GM20431 (cell line): ENCODE measurements at regions not wholly inside any gene's neighbourhood (a gene's known extent, or its start where the extent isn't known, plus 50 kb on each side); places are given as distances from the start of the nearest gene placed in this dataset.
"Not testable (repeated sequence)": the region's sequence is repeated elsewhere in the genome, so short reads cannot be mapped to it uniquely, and the experiment has no call there.

Source experiments
- in situ Hi-C: fragments of 300-500 bp; cut with MseI, MboI; formaldehyde crosslinking; loops from one replicate; pipeline ENCODE4 v1.15.0; 2020; ENCODE audit warnings: low sequenced_read_pairs; ENCODE audit not compliant: unreplicated experiment

DNA sequence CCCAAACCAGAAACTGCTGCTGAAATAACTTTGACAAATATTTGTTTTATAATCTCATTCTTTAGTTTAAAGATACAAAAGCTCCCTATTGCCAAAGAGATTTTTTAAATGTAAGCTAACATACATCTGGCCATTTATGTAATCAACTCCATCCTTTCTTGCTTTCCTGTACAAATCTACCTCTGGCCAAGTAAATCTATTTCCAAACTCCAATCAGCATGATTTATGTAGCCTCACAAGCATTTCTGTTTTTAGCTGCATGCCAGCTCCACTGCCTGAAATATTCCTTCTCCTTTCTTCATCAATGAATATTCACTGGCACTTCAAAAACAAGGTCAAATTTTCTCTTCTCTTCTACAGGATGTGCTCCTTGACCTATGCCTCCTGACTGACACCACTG lies 80.0 kb downstream of the SHOX2 start:
- in situ Hi-C loops = no loop called here

DNA sequence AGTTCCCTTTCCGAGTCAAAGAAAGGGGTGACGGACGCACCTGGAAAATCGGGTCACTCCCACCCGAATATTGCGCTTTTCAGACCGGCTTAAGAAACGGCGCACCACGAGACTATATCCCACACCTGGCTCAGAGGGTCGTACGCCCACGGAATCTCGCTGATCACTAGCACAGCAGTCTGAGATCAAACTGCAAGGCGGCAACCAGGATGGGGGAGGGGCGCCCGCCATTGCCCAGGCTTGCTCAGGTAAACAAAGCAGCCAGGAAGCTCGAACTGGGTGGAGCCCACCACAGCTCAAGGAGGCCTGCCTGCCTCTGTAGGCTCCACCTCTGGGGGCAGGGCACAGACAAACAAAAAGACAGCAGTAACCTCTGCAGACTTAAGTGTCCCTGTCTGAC lies 86.3 kb downstream of the SHOX2 start:
- in situ Hi-C loops = not testable (repeated sequence)

DNA sequence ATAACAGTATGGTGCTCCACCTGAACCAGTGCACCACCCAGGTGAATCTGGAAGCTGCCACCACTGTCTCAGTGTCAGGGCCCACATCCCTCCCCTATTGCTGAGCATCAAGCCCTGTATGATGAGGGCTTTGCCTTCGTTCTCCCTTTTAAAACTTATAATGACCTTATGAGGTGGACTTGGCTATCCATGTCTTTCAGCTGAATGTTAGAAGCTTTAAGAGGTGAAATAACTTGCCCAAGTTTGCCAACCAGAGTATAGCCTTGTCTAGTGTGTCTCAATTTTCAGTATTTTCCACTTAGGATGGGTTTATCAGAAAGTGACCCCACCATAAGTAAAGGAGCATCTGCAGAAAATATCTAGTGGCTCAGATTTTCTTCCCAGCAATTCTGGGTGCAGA lies 87.8 kb downstream of the SHOX2 start:
- in situ Hi-C loops = no loop called here

DNA sequence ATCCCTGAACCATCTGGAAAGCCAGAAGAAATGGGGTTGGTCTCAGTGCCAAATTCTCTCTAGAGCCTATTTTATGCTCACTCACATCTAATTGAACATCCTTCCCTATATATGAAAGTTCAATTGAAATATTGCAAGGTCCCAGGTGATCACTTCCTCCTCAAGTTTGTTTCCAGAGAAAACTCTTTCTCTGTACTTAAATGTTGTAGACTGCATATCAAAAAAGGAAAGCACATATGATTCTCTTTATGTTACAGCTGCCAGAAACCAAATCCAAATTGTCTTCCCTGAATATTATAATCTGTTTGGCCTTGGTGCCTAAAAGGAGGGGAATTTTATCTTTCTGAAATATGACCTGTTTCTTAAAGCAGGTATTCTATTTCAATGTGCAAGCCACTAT lies 93.3 kb downstream of the SHOX2 start:
- in situ Hi-C loops = no loop called here

DNA sequence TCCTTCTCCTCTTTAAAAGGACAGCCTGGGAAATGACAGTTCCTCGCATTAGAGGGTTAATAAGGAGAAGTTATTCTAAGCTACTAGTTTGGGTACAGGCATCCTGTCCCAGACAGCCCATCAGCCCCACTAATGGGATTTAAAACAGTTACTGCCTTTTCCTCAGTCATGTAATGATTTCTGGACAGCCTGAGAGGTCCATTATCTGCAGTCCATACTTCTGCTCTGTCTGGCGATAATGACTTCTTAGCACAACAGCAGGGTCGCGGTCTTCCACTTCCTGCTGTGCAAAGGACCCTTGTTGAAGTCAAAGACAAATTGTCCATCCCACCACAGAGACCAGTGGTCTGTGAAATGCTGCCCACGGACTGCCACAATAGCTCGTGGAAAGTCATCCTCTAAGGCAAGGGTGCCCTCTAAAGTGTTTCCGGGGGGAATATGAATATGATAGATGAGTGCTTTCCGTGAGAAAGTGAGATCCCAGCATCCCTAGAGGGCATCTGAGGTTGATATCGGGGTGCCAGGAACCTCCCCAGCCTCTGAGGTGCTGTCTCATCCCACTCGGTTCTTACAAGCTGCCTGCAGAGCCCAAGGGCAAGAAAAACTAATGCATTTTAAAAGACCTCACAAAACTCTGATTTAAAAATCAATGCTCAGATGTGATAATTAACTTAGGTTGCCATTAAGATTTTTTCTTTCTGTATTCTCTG lies 100.7 kb downstream of the SHOX2 start:
- in situ Hi-C loops = no loop called here

DNA sequence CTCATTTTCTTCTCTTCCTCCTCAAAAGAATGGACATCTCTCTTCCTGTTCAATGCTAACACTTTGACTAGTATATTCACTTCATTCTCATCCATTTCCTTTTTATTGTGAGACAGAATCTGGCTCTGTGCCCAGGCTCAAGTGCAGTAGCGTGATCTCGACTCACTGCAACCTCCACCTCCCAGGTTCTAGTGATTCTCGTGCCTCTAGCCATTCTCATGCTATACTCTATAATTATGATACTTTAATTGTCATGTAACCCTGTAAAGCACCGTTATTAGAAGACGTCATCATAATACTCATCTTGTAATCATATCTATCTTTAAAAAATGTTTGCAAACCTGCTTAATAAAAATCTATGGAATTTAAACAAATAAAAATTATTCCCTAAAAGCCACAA lies 107.0 kb downstream of the SHOX2 start:
- in situ Hi-C loops = no loop called here

DNA sequence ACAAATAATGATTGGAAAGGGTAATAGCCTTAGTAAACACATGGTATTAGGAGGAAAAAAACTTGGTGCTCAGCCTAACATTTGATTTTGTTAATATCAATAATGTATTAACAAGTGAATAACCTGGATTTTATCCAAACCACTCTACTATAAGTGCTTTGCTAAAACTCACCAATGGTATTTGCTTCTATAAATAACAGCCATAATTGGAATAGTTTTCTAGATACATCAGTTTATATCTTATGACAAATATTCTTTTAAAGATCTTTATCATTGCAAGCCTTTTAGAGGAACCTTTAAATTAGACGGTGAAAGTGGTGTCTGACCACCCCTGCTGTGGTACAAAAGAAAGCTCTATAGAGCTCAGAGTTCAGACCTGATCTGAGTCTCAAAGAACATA lies 123.9 kb downstream of the SHOX2 start:
- in situ Hi-C loops = no loop called here

DNA sequence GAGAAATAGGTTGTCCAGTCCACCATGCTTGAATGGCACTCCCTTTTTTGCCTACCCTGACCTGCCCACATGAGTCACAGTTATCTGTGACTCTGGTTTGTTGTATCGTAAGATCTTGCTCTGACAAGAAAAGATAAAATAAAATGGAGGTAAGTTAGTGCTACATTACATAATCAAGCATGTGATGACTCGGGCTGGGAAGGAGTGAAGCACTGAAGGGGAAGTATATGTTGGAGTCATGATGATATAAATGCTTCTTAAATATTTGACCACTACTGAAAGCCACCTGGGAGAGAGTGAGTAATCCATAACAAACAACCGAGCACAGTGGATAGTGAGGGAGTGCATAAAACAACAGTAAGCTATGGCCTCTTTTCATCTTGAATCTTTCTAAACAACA lies 124.4 kb downstream of the SHOX2 start:
- in situ Hi-C loops = no loop called here

DNA sequence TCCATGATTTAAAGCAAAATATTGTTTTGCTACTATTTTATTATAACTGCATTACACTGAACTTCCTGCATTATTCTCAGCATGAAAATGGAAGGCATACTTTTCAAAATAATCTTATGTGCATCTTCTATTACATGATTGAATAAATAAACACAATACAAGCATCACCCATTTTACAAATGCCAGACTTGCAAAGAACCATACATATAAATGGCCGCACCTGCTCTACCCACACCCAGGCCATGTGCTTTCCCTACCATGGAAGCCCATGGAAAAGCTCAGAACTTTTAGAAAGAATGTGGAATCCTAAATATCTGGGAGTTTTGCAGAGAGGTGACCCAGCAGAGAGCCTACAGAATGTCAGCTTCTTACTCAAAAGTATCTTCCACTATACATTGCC lies 127.2 kb downstream of the SHOX2 start:
- in situ Hi-C loops = no loop called here

DNA sequence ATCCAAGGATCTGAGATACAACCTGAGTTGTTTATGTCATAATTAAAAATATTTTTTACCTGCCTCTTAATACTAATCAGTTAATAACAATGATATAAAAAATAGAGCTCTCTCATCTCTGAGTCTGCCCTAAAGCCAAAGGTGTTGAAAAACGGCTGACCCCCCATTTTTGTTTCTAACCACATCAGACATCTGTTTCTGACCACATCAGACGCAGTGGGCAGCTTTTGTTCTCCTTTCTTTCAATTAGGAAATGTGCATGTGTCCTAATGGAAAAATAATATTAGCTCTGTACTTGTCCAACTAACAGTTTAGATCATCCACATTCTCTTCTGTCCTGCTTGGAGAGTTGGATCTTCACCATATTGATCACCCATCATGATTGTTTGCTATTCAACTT lies 144.6 kb downstream of the SHOX2 start:
- in situ Hi-C loops = no loop called here

DNA sequence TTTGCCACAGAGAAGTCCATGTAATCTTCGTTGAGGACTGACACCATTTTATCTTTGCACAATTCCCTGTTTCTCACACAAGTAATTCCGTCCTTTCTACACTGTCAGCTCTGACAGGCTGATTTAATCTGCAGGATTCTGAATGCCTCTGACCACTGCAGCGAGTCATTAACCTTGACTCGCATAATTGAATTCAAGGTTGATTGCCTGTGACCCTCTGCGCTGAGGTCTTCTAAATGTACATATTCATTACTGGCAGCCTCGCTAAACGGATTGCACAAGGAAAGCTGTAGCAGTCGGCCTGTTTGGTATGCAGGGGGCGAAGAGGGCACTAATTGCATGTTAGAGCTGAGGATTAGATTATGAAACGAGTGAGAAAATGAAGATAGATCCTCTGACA lies 147.8 kb downstream of the SHOX2 start:
- in situ Hi-C loops = no loop called here

DNA sequence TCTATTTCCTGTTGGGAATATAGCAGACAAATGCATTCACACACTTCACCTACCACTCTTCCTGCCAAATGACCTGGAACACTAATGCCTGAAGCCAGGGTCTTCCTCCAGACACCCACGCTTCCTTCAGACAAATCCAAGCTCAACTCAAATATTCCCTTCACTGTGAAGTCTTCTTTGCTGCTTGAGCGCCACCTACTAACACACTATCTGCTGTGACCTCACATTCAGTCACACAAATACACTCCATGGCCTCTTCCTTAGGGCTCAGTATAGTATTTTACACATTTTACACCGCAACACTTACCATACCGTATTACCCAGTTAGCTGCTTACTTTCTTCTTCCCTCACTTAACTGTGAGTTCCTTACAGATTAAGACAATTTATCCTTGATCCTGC lies 149.4 kb downstream of the SHOX2 start:
- in situ Hi-C loops = no loop called here

DNA sequence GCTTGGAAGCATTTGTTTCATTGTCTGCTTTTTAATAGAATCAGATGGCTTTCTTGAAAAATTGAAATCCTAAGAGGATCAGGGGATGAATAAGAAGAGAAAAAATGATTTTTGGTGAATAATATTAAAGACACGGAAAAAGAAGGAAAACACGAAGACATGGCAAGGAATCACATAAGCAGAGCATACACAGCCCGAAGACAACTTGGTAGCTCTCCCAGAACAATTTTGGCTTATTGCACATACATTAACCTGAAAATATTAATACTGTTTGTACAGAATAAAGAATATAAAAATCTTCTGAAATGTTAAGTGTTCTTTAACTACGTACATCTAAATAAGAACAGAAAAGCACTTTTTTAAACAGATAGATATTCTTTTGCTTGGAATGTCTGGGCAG lies 150.0 kb downstream of the SHOX2 start:
- in situ Hi-C loops = no loop called here

DNA sequence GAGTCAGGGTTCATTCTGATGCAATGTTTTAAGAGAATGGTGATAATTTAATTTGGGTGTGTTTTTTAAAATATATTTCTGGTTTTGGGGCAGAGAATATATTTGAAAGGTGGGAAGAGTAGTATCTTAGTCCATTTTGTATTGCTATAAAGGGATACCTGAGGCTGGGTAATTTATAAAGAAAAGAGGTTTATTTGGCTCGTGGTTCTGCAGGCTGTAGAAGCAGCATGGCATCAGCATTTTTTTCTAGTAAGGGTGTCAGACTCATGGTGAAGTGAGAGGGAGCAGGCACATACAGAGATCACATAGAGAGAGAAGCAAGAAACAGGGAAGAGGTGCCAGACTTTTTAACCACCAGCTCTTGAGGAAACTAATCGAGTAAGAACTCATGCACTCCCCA lies 152.7 kb downstream of the SHOX2 start:
- in situ Hi-C loops = no loop called here

DNA sequence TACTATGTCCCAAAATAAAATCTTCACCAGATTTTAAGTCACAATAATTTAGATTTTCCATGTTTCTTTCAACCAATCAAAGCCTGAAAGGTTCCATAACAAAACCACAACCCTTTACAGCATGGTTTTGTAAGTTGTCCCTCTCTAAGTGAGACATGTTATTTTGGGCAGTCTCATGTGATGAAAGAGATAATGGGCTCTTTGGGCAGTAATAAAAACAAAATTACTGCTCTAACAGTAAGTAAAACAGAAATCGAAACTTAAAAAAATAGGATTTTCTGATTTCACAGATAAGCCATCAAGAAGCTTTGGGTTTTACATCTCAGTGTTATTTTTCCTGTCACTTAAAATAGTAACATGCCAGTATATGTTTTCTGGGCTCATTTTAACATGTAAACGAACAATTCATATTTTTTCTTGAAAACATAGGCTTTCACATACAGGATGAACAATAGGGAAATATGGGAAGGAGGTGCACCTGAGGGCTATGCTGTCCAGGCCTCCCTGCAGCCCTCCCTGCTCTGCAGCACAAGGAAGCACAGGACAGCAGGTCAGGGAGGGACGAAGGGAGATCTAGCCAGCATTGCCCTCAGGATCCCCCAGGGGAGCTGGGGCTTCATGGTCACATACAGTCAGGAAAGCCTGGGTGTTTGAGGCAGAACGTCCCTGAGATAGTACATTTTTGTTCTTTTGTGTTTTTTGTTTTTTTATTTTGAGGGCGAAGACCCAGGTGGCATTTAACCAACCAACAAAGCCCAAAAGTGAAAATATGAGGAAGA lies 157.4 kb downstream of the SHOX2 start:
- in situ Hi-C loops = no loop called here

DNA sequence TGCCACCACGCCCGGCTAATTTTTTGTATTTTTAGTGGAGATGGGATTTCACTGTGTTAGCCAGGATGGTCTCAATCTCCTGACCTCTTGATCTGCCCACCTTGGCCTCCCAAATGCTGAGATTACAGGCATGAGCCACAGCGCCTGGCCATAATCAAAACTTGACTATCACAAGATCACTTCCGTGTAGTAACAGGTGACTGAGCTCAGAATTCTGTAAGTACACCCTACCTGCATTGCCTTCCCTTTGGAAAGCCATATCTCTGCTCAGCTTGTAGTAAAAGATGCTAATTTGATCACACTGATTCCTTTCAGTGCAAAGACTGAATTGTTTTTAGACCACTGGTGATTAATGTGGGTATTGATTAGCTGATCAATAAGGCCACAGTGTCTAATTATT lies 167.1 kb downstream of the SHOX2 start:
- in situ Hi-C loops = no loop called here

DNA sequence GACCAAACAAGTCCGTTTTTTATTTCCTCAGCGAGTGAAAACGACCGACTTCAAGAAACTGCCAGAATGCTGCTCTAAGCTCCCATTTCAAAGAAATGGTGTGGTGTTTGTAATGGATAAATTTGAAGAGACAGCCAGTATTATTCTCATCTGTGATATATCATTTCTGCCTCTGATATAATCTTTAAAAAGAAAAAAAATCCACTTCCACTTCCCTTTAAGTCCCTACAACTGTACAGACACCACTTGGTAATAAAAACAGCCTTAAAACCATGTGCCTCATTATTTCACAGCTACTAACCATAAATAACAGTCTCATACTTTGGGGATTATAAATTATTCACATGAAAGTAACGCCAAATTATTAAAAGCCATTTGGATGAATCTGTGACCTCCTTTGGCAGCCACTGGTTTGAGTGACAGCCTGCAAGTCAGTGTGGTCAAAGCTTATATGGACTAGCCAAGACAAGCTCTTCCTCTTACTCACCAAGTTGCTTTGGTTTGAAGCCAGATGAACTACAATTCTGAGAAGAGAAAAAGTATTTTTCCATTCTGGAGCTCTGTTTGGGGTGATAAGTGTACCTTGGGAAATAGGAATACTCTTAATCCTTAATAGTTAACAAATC lies 168.0 kb downstream of the SHOX2 start:
- in situ Hi-C loops = no loop called here

DNA sequence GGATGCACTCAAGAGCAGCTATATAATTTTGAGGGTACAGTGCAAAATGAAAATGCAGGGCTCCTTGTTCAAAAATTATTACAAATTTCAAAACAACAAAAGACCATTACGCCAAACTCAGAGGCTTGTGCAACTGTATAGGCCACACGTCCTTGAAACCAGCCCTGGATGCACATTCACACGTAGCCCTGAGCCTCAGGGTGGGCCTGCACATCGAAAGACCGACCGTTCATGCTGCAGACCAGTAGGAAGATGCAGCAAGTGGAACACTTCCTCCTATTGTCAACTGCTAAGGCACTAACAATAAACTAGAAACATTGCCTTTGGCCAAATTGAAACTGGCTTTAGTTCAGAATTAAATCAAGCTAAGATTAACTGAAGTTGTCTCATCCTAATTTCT lies 174.7 kb downstream of the SHOX2 start:
- in situ Hi-C loops = no loop called here

DNA sequence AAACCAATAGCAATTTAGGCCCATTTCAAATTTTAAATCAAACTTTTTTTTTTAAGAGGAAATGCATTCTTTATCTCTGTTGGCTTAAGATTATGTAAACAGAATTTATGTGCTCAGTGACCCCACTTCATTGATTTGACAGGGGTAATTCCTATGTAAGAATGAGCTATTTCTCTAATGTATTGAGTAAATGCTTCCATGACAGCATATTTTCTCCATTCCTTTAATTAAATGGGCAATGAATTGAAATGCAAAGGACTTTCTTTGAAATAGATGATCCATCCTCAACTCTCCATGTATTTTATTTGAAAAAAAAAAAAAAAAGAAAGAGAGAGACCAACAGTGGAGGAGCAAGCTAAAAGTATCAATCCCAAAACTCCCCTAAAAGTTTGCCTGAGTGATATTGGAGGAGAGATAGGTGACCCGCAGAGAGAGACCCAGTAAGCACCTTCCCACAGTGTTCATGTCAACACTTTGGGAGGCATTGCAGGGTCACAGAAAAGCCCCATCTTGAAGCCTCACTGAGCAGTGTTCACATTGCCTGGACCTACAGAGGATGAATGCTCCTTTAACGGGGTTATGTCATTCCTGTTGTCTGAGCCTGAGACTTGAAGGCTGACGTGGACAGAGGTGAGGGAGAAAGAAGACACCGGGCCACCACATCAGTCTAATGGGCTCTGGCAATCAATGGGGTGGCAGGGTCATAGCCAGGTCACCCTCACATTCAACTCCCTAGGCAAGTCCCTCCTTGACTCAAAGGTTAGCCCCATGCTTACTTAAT lies 176.0 kb downstream of the SHOX2 start:
- in situ Hi-C loops = no loop called here

DNA sequence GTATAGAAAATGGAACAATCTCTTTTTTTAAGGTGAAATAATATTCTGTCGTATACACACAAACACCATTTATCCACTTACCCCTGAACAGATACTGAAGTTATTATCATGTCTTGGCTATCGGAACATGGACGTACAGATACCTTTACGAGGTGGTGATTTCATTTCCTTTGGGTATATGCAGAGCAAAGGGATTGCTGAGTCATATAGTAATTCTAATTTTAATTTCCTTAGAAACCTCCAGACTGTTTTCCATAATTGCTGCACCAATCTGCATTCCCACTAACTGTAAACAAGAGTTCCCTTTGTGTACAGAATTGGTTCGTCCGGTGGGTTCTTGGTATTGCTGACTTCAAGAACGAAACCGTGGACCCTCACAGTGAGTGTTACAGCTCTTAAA lies 179.4 kb downstream of the SHOX2 start:
- in situ Hi-C loops = no loop called here

DNA sequence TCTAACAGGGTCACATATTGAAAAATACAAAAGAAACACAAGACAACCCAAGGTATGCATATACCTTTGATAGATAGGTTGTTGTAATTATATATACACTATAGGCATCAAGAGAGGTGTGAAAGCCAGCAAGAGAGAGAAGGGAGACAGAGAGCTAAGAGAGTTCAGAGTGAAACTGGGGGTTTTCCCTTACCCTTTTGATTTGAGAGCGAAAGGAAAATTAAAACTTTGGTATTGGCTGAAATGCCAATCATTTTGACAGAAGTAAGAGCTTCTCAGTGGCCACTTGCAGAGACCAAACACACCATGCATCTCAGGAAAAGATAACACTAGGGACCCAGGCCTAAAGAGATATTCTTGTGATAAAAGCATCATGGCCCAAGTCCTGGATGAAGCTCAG lies 183.6 kb downstream of the SHOX2 start:
- in situ Hi-C loops = no loop called here
